Astrocyte of the cerebellum (primary cell): ENCODE measurements at regions not wholly inside any gene's neighbourhood (a gene's known extent, or its start where the extent isn't known, plus 50 kb on each side); places are given as distances from the start of the nearest gene placed in this dataset.

Experiments used
- DNase-seq: peaks from one replicate; pipeline ENCODE4 v3.0.0-alpha.2; 2011; ENCODE audit warnings: low read depth
- H3K4me3 ChIP-seq: 2 replicates; pipeline ENCODE4 v1.5.1; 2011; ENCODE audit warnings: mild to moderate bottlenecking, low read depth, low read length, moderate library complexity
- CTCF ChIP-seq: IDR thresholded peaks from 2 replicates; pipeline ENCODE4 v1.5.1; 2012; ENCODE audit warnings: low read length, low read depth, moderate library complexity, mild to moderate bottlenecking; ENCODE audit errors: missing control alignments
- in situ Hi-C: cut with HindIII; loops from 2 replicates; pipeline ENCODE4 v1.10.0; 2017; ENCODE audit warnings: low sequenced_read_pairs

- no peak overlapping the region for H3K4me3 ChIP-seq
- in situ Hi-C loops: no loop called here
- no peak for TF ChIP-seq CTCF
- no peak for DNase-seq
These were observed 132.3 kb downstream of the IRX2 start for GRCh38 chr5:2619216-2619615.

- DNase-seq: no peak
- H3K4me3 ChIP-seq: no peak overlapping the region
- no peak for TF ChIP-seq CTCF
- in situ Hi-C loops: no loop called here
These were observed 134.0 kb downstream of the IRX2 start for GRCh38 chr5:2617461-2617860.

GRCh38 chr5:2615917-2616316 is 135.6 kb downstream of the IRX2 start:
- no peak for TF ChIP-seq CTCF
- DNase-seq: no peak
- no peak overlapping the region for H3K4me3 ChIP-seq
- in situ Hi-C loops: no loop called here

GRCh38 chr5:2614571-2614970 is 136.9 kb downstream of the IRX2 start:
- no peak for TF ChIP-seq CTCF
- H3K4me3 ChIP-seq: no peak overlapping the region
- no peak for DNase-seq
- in situ Hi-C loops: no loop called here

- H3K4me3 ChIP-seq: no peak overlapping the region
- DNase-seq: no peak
- in situ Hi-C loops: no loop called here
- TF ChIP-seq CTCF: no peak
These were observed 139.8 kb downstream of the IRX2 start for GRCh38 chr5:2611659-2612058.

GRCh38 chr5:2610986-2611385 is 140.5 kb downstream of the IRX2 start:
- in situ Hi-C loops: no loop called here

More at GRCh38 chr5:2610986-2611385, 140.5 kb downstream of the IRX2 start:
- no peak for DNase-seq
- TF ChIP-seq CTCF: no peak
- H3K4me3 ChIP-seq: no peak overlapping the region
